ENCODE measurements at regions not wholly inside any gene's neighbourhood (a gene's known extent, or its start where the extent isn't known, plus 50 kb on each side); places are given as distances from the start of the nearest gene placed in this dataset.
"Not testable (repeated sequence)": the region's sequence is repeated elsewhere in the genome, so short reads cannot be mapped to it uniquely, and the experiment has no call there.

- H3K27me3 ChIP-seq (ENCODE audit: control insufficient read depth, insufficient read depth, low read length); intact Hi-C loops (cut with DNase I); H3K36me3 ChIP-seq (ENCODE audit: control insufficient read depth in 2 of 3, insufficient read depth in 3 of 3, low read length in 3 of 3); H3K4me1 ChIP-seq (ENCODE audit: control insufficient read depth in 2 of 3, insufficient read depth in 2 of 3, low read depth in 1 of 3, low read length in 3 of 3); H3K4me3 ChIP-seq (ENCODE audit: low read length in 3 of 3); H3K27ac ChIP-seq (ENCODE audit: low read depth in 2 of 2, low read length in 2 of 2); H3K9me3 ChIP-seq (ENCODE audit: control insufficient read depth in 2 of 3, insufficient read depth in 1 of 3, low read length in 3 of 3); H3K9ac ChIP-seq (ENCODE audit: low read length in 3 of 3); DNase-seq; FAIRE-seq: not testable (repeated sequence)
These were observed 1465.9 kb downstream of the SPATA31A7 start for GRCh38 chr9:62655705-62656104.

DNA sequence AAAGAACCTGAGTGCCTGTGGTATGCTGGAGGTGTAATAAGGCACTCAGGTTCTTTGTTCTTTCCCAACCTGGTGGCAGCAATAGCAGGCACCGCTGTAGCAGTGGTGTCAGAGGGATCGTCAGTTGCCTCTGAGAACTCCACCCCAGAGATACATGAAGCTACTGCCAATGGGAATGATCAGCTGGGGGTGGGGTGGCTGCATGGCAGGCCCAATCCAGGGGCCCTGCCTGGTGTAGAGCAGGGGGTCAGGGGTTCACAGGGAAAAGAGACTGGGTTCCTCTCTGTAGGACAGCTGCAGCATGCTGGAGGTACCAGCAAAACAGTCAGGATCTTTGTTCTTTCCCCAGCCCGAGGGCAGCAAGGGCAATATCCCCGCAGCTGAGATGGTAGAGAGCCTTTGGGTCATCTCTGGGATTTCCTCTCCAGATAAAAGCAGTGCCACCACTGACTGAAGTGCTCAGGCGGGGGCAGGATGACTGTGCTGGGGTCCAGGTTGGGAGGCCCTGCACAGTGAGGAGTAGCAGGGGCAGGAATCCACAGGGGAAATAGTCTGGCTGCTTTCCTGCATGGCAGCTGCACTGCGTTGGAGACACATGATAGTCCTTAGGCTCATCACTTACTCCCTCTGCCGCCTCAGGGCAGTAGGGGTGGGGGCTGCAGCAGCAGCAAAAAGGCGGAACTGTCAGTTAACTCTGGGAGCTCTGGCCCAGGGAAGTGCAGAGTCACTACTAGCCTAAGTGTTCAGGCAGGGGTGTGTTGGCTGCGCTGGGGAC, 1473.1 kb downstream of the SPATA31A7 start:
- H3K27me3 ChIP-seq (ENCODE audit: control insufficient read depth, insufficient read depth, low read length); H3K4me3 ChIP-seq (ENCODE audit: low read length in 3 of 3); H3K9ac ChIP-seq (ENCODE audit: low read length in 3 of 3); FAIRE-seq; H3K36me3 ChIP-seq (ENCODE audit: control insufficient read depth in 2 of 3, insufficient read depth in 3 of 3, low read length in 3 of 3); H3K9me3 ChIP-seq (ENCODE audit: control insufficient read depth in 2 of 3, insufficient read depth in 1 of 3, low read length in 3 of 3); intact Hi-C loops (cut with DNase I); H3K4me1 ChIP-seq (ENCODE audit: control insufficient read depth in 2 of 3, insufficient read depth in 2 of 3, low read depth in 1 of 3, low read length in 3 of 3); H3K27ac ChIP-seq (ENCODE audit: low read depth in 2 of 2, low read length in 2 of 2): not testable (repeated sequence)
- DNase-seq = peak in 1 of 5 donors; percentile 4

GRCh38 chr9:62663512-62663911, 1473.7 kb downstream of the SPATA31A7 start:
- H3K36me3 ChIP-seq (ENCODE audit: control insufficient read depth in 2 of 3, insufficient read depth in 3 of 3, low read length in 3 of 3); H3K9ac ChIP-seq (ENCODE audit: low read length in 3 of 3); H3K9me3 ChIP-seq (ENCODE audit: control insufficient read depth in 2 of 3, insufficient read depth in 1 of 3, low read length in 3 of 3); intact Hi-C loops (cut with DNase I); H3K4me1 ChIP-seq (ENCODE audit: control insufficient read depth in 2 of 3, insufficient read depth in 2 of 3, low read depth in 1 of 3, low read length in 3 of 3); H3K27ac ChIP-seq (ENCODE audit: low read depth in 2 of 2, low read length in 2 of 2); H3K4me3 ChIP-seq (ENCODE audit: low read length in 3 of 3); H3K27me3 ChIP-seq (ENCODE audit: control insufficient read depth, insufficient read depth, low read length); DNase-seq; FAIRE-seq: not testable (repeated sequence)

GRCh38 chr9:62667137-62667824, 1477.4 kb downstream of the SPATA31A7 start:
- H3K27me3 ChIP-seq (ENCODE audit: control insufficient read depth, insufficient read depth, low read length); H3K4me1 ChIP-seq (ENCODE audit: control insufficient read depth in 2 of 3, insufficient read depth in 2 of 3, low read depth in 1 of 3, low read length in 3 of 3); H3K9ac ChIP-seq (ENCODE audit: low read length in 3 of 3); FAIRE-seq; intact Hi-C loops (cut with DNase I); H3K36me3 ChIP-seq (ENCODE audit: control insufficient read depth in 2 of 3, insufficient read depth in 3 of 3, low read length in 3 of 3); H3K9me3 ChIP-seq (ENCODE audit: control insufficient read depth in 2 of 3, insufficient read depth in 1 of 3, low read length in 3 of 3); H3K27ac ChIP-seq (ENCODE audit: low read depth in 2 of 2, low read length in 2 of 2); H3K4me3 ChIP-seq (ENCODE audit: low read length in 3 of 3); DNase-seq: not testable (repeated sequence)

- H3K27ac ChIP-seq (ENCODE audit: low read depth in 2 of 2, low read length in 2 of 2); intact Hi-C loops (cut with DNase I); H3K4me3 ChIP-seq (ENCODE audit: low read length in 3 of 3); H3K4me1 ChIP-seq (ENCODE audit: control insufficient read depth in 2 of 3, insufficient read depth in 2 of 3, low read depth in 1 of 3, low read length in 3 of 3); FAIRE-seq; H3K27me3 ChIP-seq (ENCODE audit: control insufficient read depth, insufficient read depth, low read length); H3K9ac ChIP-seq (ENCODE audit: low read length in 3 of 3); DNase-seq; H3K36me3 ChIP-seq (ENCODE audit: control insufficient read depth in 2 of 3, insufficient read depth in 3 of 3, low read length in 3 of 3); H3K9me3 ChIP-seq (ENCODE audit: control insufficient read depth in 2 of 3, insufficient read depth in 1 of 3, low read length in 3 of 3): not testable (repeated sequence)
These were observed 1487.2 kb downstream of the SPATA31A7 start for GRCh38 chr9:62677016-62677415.

DNA sequence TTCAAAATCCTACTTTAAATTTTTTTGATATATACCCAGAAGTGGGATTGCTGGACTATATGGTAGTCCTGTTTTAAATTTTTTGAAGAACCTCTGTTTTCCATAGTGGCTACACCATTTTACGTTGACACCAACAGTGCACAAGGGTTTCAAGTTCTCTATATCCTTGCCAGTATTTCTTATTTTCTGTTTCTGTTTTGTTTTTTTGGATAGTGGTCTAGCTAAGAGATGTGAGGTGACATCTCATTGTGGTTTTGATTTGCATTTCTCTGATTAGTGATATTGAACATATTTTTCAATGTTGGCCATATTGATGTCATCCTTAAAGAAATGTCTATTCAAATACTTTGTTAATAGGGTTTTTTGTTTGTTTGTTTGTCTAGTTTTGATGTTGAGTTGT, 1488.5 kb downstream of the SPATA31A7 start:
- H3K9ac ChIP-seq (ENCODE audit: low read length in 3 of 3); H3K27ac ChIP-seq (ENCODE audit: low read depth in 2 of 2, low read length in 2 of 2); intact Hi-C loops (cut with DNase I); DNase-seq; FAIRE-seq; H3K27me3 ChIP-seq (ENCODE audit: control insufficient read depth, insufficient read depth, low read length); H3K4me1 ChIP-seq (ENCODE audit: control insufficient read depth in 2 of 3, insufficient read depth in 2 of 3, low read depth in 1 of 3, low read length in 3 of 3); H3K36me3 ChIP-seq (ENCODE audit: control insufficient read depth in 2 of 3, insufficient read depth in 3 of 3, low read length in 3 of 3); H3K4me3 ChIP-seq (ENCODE audit: low read length in 3 of 3); H3K9me3 ChIP-seq (ENCODE audit: control insufficient read depth in 2 of 3, insufficient read depth in 1 of 3, low read length in 3 of 3): not testable (repeated sequence)

- H3K9me3 ChIP-seq (ENCODE audit: control insufficient read depth in 2 of 3, insufficient read depth in 1 of 3, low read length in 3 of 3); H3K27ac ChIP-seq (ENCODE audit: low read depth in 2 of 2, low read length in 2 of 2); DNase-seq; intact Hi-C loops (cut with DNase I); H3K4me1 ChIP-seq (ENCODE audit: control insufficient read depth in 2 of 3, insufficient read depth in 2 of 3, low read depth in 1 of 3, low read length in 3 of 3); H3K4me3 ChIP-seq (ENCODE audit: low read length in 3 of 3); FAIRE-seq; H3K9ac ChIP-seq (ENCODE audit: low read length in 3 of 3); H3K27me3 ChIP-seq (ENCODE audit: control insufficient read depth, insufficient read depth, low read length); H3K36me3 ChIP-seq (ENCODE audit: control insufficient read depth in 2 of 3, insufficient read depth in 3 of 3, low read length in 3 of 3): not testable (repeated sequence)
These were observed 1489.2 kb downstream of the SPATA31A7 start for GRCh38 chr9:62679020-62679419.

- DNase-seq; H3K9me3 ChIP-seq (ENCODE audit: control insufficient read depth in 2 of 3, insufficient read depth in 1 of 3, low read length in 3 of 3); FAIRE-seq; H3K27ac ChIP-seq (ENCODE audit: low read depth in 2 of 2, low read length in 2 of 2); H3K9ac ChIP-seq (ENCODE audit: low read length in 3 of 3); H3K36me3 ChIP-seq (ENCODE audit: control insufficient read depth in 2 of 3, insufficient read depth in 3 of 3, low read length in 3 of 3); H3K4me3 ChIP-seq (ENCODE audit: low read length in 3 of 3); H3K4me1 ChIP-seq (ENCODE audit: control insufficient read depth in 2 of 3, insufficient read depth in 2 of 3, low read depth in 1 of 3, low read length in 3 of 3); H3K27me3 ChIP-seq (ENCODE audit: control insufficient read depth, insufficient read depth, low read length); intact Hi-C loops (cut with DNase I): not testable (repeated sequence)
These were observed 1495.2 kb downstream of the SPATA31A7 start for GRCh38 chr9:62684833-62685647.

Measured in kidney (tissue), 10 donors.